Endothelial cell of umbilical vein (primary cell): ENCODE measurements at regions not wholly inside any gene's neighbourhood (a gene's known extent, or its start where the extent isn't known, plus 50 kb on each side); places are given as distances from the start of the nearest gene placed in this dataset.
"Not testable (repeated sequence)": the region's sequence is repeated elsewhere in the genome, so short reads cannot be mapped to it uniquely, and the experiment has no call there.

Experiments
- EZH2 ChIP-seq: IDR thresholded peaks from 2 replicates; pipeline ENCODE4 v1.6.1; 2012; ENCODE audit warnings: borderline replicate concordance, low read depth, mild to moderate bottlenecking, moderate library complexity, low read length, inconsistent platforms; ENCODE audit not compliant: severe bottlenecking
- FOS ChIP-seq: IDR thresholded peaks from 2 replicates; pipeline ENCODE4 v1.6.1; 2011; ENCODE audit warnings: mild to moderate bottlenecking, low read length, moderate library complexity, borderline replicate concordance; ENCODE audit not compliant: insufficient read depth
- JUN ChIP-seq: IDR thresholded peaks from 2 replicates; pipeline ENCODE4 v1.6.1; 2011; ENCODE audit warnings: borderline replicate concordance, low read depth; ENCODE audit not compliant: insufficient read length, insufficient read depth
- POLR2A ChIP-seq: IDR thresholded peaks from 2 replicates; pipeline ENCODE4 v1.6.1; 2012; ENCODE audit warnings: low read depth, mild to moderate bottlenecking, control low read depth, low read length
- POLR2AphosphoS5 ChIP-seq: IDR thresholded peaks from 2 replicates; pipeline ENCODE4 v1.6.1; 2012; ENCODE audit warnings: low read depth, mild to moderate bottlenecking, control low read depth, low read length, moderate library complexity; ENCODE audit not compliant: insufficient read depth
- TF ChIP-seq, protein P1 (sequence below), 2 donors: IDR thresholded peaks; 1 replicate in 1 of 2; 2 replicates in 1 of 2; pipeline ENCODE4 v1.5.1; 2011; ENCODE audit warnings: low read length in 2 of 2, mild to moderate bottlenecking in 2 of 2, moderate library complexity in 2 of 2, control low read depth in 1 of 2, inconsistent platforms in 1 of 2, low read depth in 1 of 2; ENCODE audit not compliant: insufficient read depth in 1 of 2; ENCODE audit errors: extremely low read depth in 1 of 2
- TF ChIP-seq, protein P2 (sequence below): IDR thresholded peaks from 2 replicates; pipeline ENCODE4 v1.6.1; 2011; ENCODE audit not compliant: insufficient read depth, insufficient read length

DNA sequence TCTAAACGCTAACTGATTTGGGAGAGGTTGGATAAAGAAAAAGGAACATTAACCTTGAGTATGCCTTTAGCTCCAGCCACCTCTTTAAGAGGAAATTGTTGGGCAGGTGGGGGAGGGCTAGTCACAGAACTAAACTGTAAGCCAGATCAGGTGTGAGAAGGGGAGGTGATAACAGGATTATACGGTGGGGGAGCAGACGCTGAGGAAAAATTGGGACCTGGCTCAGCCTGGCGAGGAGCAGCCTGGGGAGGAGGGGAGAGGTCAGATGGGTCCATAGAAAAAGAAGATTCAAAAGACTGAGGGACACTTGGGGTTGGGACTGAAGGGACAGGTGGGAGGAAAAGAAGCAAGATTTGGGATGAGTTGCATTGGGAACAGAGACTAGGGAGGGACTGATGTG lies 558.0 kb downstream of the ADGRL2 start:
- TF ChIP-seq, protein P1, sequence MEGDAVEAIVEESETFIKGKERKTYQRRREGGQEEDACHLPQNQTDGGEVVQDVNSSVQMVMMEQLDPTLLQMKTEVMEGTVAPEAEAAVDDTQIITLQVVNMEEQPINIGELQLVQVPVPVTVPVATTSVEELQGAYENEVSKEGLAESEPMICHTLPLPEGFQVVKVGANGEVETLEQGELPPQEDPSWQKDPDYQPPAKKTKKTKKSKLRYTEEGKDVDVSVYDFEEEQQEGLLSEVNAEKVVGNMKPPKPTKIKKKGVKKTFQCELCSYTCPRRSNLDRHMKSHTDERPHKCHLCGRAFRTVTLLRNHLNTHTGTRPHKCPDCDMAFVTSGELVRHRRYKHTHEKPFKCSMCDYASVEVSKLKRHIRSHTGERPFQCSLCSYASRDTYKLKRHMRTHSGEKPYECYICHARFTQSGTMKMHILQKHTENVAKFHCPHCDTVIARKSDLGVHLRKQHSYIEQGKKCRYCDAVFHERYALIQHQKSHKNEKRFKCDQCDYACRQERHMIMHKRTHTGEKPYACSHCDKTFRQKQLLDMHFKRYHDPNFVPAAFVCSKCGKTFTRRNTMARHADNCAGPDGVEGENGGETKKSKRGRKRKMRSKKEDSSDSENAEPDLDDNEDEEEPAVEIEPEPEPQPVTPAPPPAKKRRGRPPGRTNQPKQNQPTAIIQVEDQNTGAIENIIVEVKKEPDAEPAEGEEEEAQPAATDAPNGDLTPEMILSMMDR (IDR thresholded peaks at IDR 0.05; ENCODE audit: extremely low read depth in 1 of 2, insufficient read depth in 1 of 2, low read depth in 1 of 2, low read length in 2 of 2) = not testable (repeated sequence)
- not testable (repeated sequence) for TF ChIP-seq POLR2A, JUN, POLR2AphosphoS5, EZH2, FOS
- TF ChIP-seq, protein P2, sequence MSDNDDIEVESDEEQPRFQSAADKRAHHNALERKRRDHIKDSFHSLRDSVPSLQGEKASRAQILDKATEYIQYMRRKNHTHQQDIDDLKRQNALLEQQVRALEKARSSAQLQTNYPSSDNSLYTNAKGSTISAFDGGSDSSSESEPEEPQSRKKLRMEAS = not testable (repeated sequence)
